Uterus (tissue), 3 donors: ENCODE measurements at regions not wholly inside any gene's neighbourhood (a gene's known extent, or its start where the extent isn't known, plus 50 kb on each side); places are given as distances from the start of the nearest gene placed in this dataset.
"Not testable (repeated sequence)": the region's sequence is repeated elsewhere in the genome, so short reads cannot be mapped to it uniquely, and the experiment has no call there.

Experiments
- DNase-seq, 2 donors: peaks; one replicate each; pipeline ENCODE4 v3.0.0-alpha.2; 2019 to 2020
- H3K27ac ChIP-seq, 2 donors: fragments of 200-600 bp; sonication (generic); 1 replicate in 1 of 2; 2 replicates in 1 of 2; pipeline ENCODE4 v1.5.1; 2016 to 2018
- H3K27me3 ChIP-seq, 2 donors: fragments of 200-600 bp; sonication (generic); one replicate each; pipeline ENCODE4 v1.5.1; 2018 to 2019; ENCODE audit warnings: control low read depth in 1 of 2
- H3K36me3 ChIP-seq, 2 donors: fragments of 200-600 bp; sonication (generic); one replicate each; pipeline ENCODE4 v1.5.1; 2019; ENCODE audit warnings: control low read depth in 1 of 2
- H3K4me1 ChIP-seq, 2 donors: fragments of 200-600 bp; sonication (generic); one replicate each; pipeline ENCODE4 v1.5.1; 2018 to 2019; ENCODE audit warnings: control low read depth in 1 of 2
- H3K4me3 ChIP-seq, 2 donors: fragments of 200-600 bp; sonication (generic); 1 replicate in 1 of 2; 2 replicates in 1 of 2; pipeline ENCODE4 v1.5.1; 2018 to 2019; ENCODE audit warnings: mild to moderate bottlenecking in 1 of 2
- H3K9me3 ChIP-seq, 2 donors: fragments of 200-600 bp; sonication (generic); one replicate each; pipeline ENCODE4 v1.5.1; 2019; ENCODE audit warnings: control low read depth in 1 of 2
- POLR2A ChIP-seq, 2 donors: fragments of 450-650 bp; IDR thresholded peaks; one replicate each; pipeline ENCODE4 v1.6.1; 2016; ENCODE audit warnings: antibody characterized with exemption in 2 of 2, mild to moderate bottlenecking in 1 of 2, moderate library complexity in 1 of 2
- intact Hi-C: fragments of 100-400 bp; cut with DNase I; formaldehyde crosslinking; loops from one replicate; pipeline ENCODE4 v1.15.1; 2023; ENCODE audit warnings: low total_unique reads
- TF ChIP-seq, protein P1 (sequence below), 4 experiments: fragments of 200-600 bp in 2 of 4; fragments of 450-650 bp in 2 of 4; sonication (generic) in 2 of 4; IDR thresholded peaks; one replicate each; pipeline ENCODE4 v1.5.1; 2016 to 2019; ENCODE audit warnings: antibody characterized with exemption in 4 of 4, mild to moderate bottlenecking in 2 of 4, moderate library complexity in 1 of 4
- donor health status: DM: yes; HTN: yes; CAD: no.

- intact Hi-C loops, result no loop called here
- Histone ChIP-seq H3K4me1 (no peaks in the 10 kb centered on the region), H3K27me3 (no peaks in the 10 kb centered on the region), H3K27ac (no peak overlapping the region), H3K4me3 (no peak overlapping the region), H3K36me3 (no peaks in the 10 kb centered on the region), H3K9me3 (no peaks in the 10 kb centered on the region)
- DNase-seq, result no peak
- TF ChIP-seq, protein P1, sequence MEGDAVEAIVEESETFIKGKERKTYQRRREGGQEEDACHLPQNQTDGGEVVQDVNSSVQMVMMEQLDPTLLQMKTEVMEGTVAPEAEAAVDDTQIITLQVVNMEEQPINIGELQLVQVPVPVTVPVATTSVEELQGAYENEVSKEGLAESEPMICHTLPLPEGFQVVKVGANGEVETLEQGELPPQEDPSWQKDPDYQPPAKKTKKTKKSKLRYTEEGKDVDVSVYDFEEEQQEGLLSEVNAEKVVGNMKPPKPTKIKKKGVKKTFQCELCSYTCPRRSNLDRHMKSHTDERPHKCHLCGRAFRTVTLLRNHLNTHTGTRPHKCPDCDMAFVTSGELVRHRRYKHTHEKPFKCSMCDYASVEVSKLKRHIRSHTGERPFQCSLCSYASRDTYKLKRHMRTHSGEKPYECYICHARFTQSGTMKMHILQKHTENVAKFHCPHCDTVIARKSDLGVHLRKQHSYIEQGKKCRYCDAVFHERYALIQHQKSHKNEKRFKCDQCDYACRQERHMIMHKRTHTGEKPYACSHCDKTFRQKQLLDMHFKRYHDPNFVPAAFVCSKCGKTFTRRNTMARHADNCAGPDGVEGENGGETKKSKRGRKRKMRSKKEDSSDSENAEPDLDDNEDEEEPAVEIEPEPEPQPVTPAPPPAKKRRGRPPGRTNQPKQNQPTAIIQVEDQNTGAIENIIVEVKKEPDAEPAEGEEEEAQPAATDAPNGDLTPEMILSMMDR (IDR thresholded peaks at IDR 0.05), result no peak
- TF ChIP-seq POLR2A (IDR thresholded peaks at IDR 0.05), result no peak
Measured at GRCh38 chr12:59318940-59319339, 276.9 kb upstream of the SLC16A7 start.

GRCh38 chr12:59317598-59317997 is 278.2 kb upstream of the SLC16A7 start:
- Histone ChIP-seq H3K27ac (no peak overlapping the region), H3K36me3 (no peaks in the 10 kb centered on the region), H3K4me1 (no peaks in the 10 kb centered on the region), H3K4me3 (no peak overlapping the region), H3K9me3 (no peaks in the 10 kb centered on the region), H3K27me3 (no peaks in the 10 kb centered on the region)
- intact Hi-C loops, result no loop called here
- no peak for TF ChIP-seq POLR2A (IDR thresholded peaks at IDR 0.05)
- TF ChIP-seq, protein P1 (IDR thresholded peaks at IDR 0.05), result no peak
- DNase-seq, result no peak

- no peak overlapping the region for H3K27ac ChIP-seq
- H3K36me3 ChIP-seq, result no peaks in the 10 kb centered on the region
- H3K27me3 ChIP-seq, result no peaks in the 10 kb centered on the region
- H3K4me3 ChIP-seq, result no peak overlapping the region
- no peaks in the 10 kb centered on the region for H3K9me3 ChIP-seq
- DNase-seq, result no peak
- TF ChIP-seq, protein P1 (IDR thresholded peaks at IDR 0.05), result no peak
- TF ChIP-seq POLR2A (IDR thresholded peaks at IDR 0.05), result no peak
- H3K4me1 ChIP-seq, result no peaks in the 10 kb centered on the region
- intact Hi-C loops, result no loop called here
Measured at GRCh38 chr12:59316938-59317337, 278.9 kb upstream of the SLC16A7 start.

- intact Hi-C loops, H3K27ac ChIP-seq, H3K27me3 ChIP-seq, H3K4me3 ChIP-seq, H3K36me3 ChIP-seq, H3K9me3 ChIP-seq, H3K4me1 ChIP-seq, DNase-seq: not testable (repeated sequence)
Measured at GRCh38 chr12:59316354-59316753, 279.5 kb upstream of the SLC16A7 start.

DNA sequence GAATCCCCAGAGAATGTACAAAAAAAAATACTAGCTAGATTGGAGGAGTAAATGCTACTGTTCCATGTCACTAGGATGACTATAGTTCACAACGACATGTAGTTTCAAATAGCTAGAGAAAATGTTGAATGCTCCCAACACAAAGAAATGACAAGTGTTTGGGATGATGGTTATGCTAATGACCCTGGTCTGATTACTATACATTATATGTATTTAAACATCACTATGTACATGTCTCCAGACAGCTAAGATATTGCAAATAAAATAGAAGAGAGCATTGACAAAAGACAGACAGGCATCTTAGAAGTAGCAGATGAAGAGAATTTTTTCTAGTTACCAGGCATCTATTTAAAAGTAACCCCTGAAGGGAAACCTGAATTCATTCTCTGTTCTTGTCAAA is 281.6 kb upstream of the SLC16A7 start:
- Histone ChIP-seq H3K4me1 (no peaks in the 10 kb centered on the region), H3K27ac (no peak overlapping the region), H3K4me3 (no peak overlapping the region), H3K9me3 (no peaks in the 10 kb centered on the region), H3K27me3 (no peaks in the 10 kb centered on the region), H3K36me3 (no peaks in the 10 kb centered on the region)
- DNase-seq, result no peak
- intact Hi-C loops, result no loop called here
- TF ChIP-seq, protein P1 (IDR thresholded peaks at IDR 0.05), result no peak
- no peak for TF ChIP-seq POLR2A (IDR thresholded peaks at IDR 0.05)

DNA sequence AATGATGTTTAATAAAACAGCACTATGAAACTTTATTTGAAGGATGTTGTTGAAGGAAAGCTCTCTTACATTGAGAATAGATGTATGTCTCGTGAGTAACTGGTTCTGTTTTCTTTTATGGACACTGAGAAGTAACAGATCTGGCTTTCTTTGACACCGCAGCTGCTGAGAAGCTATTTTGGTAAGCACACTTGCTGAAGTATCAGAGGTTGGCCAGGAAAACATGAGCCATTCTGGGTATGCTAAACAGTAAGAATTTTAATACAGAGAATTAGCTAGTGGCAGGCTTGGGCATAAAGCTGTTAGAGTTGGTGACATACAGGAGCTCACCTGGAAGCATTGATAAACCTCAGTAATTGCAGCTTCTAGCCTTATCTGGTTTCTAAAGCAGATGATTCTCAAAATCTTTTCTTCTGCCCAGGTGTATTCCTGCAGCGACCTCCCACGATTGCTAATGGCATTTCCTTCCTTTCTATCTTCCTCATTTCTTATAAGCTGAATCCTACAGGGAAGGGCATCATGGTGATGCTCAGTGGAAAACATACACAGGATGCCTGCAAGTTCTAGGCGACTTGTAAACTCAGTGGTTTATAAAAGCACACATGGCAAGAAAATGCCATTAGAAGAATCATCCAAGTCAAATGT is 291.6 kb upstream of the SLC16A7 start:
- no peak overlapping the region for H3K27ac ChIP-seq
- no peaks in the 10 kb centered on the region for H3K9me3 ChIP-seq
- H3K4me3 ChIP-seq, result no peak overlapping the region
- DNase-seq, result no peak
- H3K27me3 ChIP-seq, result no peaks in the 10 kb centered on the region
- H3K36me3 ChIP-seq, result no peaks in the 10 kb centered on the region
- no peaks in the 10 kb centered on the region for H3K4me1 ChIP-seq
- TF ChIP-seq, protein P1 (IDR thresholded peaks at IDR 0.05), result no peak
- no peak for TF ChIP-seq POLR2A (IDR thresholded peaks at IDR 0.05)
- intact Hi-C loops, result no loop called here
